A549 (cell line): ENCODE measurements at regions not wholly inside any gene's neighbourhood (a gene's known extent, or its start where the extent isn't known, plus 50 kb on each side); places are given as distances from the start of the nearest gene placed in this dataset.

Experiments
- BCL3 ChIP-seq: fragments of >200 bp; sonication (Bioruptor Twin); formaldehyde crosslinking; IDR thresholded peaks from 3 replicates; pipeline ENCODE4 v1.6.1; 2016
- CTCF ChIP-seq: fragments of >200 bp; sonication (Bioruptor Twin); formaldehyde crosslinking; IDR thresholded peaks from 3 replicates; pipeline ENCODE4 v1.5.1; 2016
- HOXB13 ChIP-seq: fragments of 250-450 bp; sonication (Bioruptor Pico); IDR thresholded peaks from 2 replicates; pipeline ENCODE4 v1.5.0; 2020; ENCODE audit warnings: low read depth, mild to moderate bottlenecking, moderate library complexity
- MAFK ChIP-seq: fragments of 450-650 bp; IDR thresholded peaks from 2 replicates; pipeline ENCODE4 v1.6.1; 2014; ENCODE audit not compliant: partially characterized antibody
- MYC ChIP-seq: IDR thresholded peaks from 2 replicates; pipeline ENCODE4 v1.6.1; 2012; ENCODE audit warnings: mild to moderate bottlenecking, inconsistent platforms, low read length, improper control_type of control experiment, borderline replicate concordance
- NR3C1 ChIP-seq: fragments of >200 bp; sonication (Bioruptor Twin); formaldehyde crosslinking; IDR thresholded peaks from 3 replicates; pipeline ENCODE4 v1.6.1; 2017
- SMC3 ChIP-seq: fragments of >200 bp; sonication (Bioruptor Twin); formaldehyde crosslinking; IDR thresholded peaks from 3 replicates; pipeline ENCODE4 v1.6.1; 2018; ENCODE audit warnings: inconsistent platforms
- SREBF2 ChIP-seq: fragments of 450-650 bp; IDR thresholded peaks from 2 replicates; pipeline ENCODE4 v1.6.1; 2014; ENCODE audit warnings: mild to moderate bottlenecking, moderate library complexity
- USF2 ChIP-seq: fragments of 450-650 bp; IDR thresholded peaks from 2 replicates; pipeline ENCODE4 v1.6.1; 2014; ENCODE audit warnings: antibody characterized with exemption
- TF ChIP-seq, protein P1 (sequence below): fragments of 150-350 bp; IDR thresholded peaks from 2 replicates; pipeline ENCODE4 v1.6.1; 2014; ENCODE audit warnings: low read depth, mild to moderate bottlenecking, low read length
- TF ChIP-seq, protein P2 (sequence below): IDR thresholded peaks from 2 replicates; pipeline ENCODE4 v1.6.1; 2012
- TF ChIP-seq, protein P3 (sequence below): IDR thresholded peaks from 2 replicates; pipeline ENCODE4 v1.6.1; 2012

- TF ChIP-seq SMC3 (no peak), SREBF2 (no peak), CTCF (no peak), BCL3 (no peak), NR3C1 (no peak), MYC (no peak), HOXB13 (CRISPR knock-in tag) (no peak), USF2 (no peak), MAFK (no peak)
- TF ChIP-seq, protein P1, sequence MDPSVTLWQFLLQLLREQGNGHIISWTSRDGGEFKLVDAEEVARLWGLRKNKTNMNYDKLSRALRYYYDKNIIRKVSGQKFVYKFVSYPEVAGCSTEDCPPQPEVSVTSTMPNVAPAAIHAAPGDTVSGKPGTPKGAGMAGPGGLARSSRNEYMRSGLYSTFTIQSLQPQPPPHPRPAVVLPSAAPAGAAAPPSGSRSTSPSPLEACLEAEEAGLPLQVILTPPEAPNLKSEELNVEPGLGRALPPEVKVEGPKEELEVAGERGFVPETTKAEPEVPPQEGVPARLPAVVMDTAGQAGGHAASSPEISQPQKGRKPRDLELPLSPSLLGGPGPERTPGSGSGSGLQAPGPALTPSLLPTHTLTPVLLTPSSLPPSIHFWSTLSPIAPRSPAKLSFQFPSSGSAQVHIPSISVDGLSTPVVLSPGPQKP = no peak
- TF ChIP-seq, protein P2, sequence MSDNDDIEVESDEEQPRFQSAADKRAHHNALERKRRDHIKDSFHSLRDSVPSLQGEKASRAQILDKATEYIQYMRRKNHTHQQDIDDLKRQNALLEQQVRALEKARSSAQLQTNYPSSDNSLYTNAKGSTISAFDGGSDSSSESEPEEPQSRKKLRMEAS = no peak
- TF ChIP-seq, protein P3, sequence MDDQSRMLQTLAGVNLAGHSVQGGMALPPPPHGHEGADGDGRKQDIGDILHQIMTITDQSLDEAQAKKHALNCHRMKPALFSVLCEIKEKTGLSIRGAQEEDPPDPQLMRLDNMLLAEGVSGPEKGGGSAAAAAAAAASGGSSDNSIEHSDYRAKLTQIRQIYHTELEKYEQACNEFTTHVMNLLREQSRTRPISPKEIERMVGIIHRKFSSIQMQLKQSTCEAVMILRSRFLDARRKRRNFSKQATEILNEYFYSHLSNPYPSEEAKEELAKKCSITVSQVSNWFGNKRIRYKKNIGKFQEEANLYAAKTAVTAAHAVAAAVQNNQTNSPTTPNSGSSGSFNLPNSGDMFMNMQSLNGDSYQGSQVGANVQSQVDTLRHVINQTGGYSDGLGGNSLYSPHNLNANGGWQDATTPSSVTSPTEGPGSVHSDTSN = no peak
Observed at GRCh38 chr5:154133591-154133990, 56.9 kb upstream of the GALNT10 start.
